Neural progenitor cell (in vitro differentiated cells): ENCODE measurements at regions not wholly inside any gene's neighbourhood (a gene's known extent, or its start where the extent isn't known, plus 50 kb on each side); places are given as distances from the start of the nearest gene placed in this dataset.

Source experiments
- EZH2 ChIP-seq: fragments of 200-600 bp; sonication (generic); IDR thresholded peaks from 2 replicates; pipeline ENCODE4 v1.6.1; 2017; ENCODE audit warnings: antibody characterized with exemption, mild to moderate bottlenecking, moderate library complexity
- TF ChIP-seq, protein P1 (sequence below): fragments of 200-600 bp; sonication (generic); IDR thresholded peaks from 2 replicates; pipeline ENCODE4 v1.5.1; 2017; ENCODE audit warnings: antibody characterized with exemption, mild to moderate bottlenecking

DNA sequence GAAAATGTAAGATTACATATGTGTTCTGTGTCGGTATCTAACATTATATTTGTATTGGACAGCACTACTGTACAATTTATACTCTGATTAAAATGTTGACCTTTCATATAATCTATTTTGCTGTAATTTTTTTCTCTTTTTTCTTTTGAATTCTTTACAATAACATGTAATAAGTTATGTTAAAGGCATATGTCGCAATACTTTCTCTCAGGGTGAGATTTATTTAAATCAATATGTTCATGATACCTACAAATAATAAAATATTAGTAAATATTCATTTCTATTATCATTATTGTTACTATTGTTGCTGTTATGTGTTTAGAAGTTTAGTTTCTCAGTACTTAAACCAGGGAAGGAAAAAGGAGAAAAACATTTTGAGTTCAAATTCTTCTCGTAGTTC, 807.4 kb downstream of the STIM2 start:
- TF ChIP-seq, protein P1, sequence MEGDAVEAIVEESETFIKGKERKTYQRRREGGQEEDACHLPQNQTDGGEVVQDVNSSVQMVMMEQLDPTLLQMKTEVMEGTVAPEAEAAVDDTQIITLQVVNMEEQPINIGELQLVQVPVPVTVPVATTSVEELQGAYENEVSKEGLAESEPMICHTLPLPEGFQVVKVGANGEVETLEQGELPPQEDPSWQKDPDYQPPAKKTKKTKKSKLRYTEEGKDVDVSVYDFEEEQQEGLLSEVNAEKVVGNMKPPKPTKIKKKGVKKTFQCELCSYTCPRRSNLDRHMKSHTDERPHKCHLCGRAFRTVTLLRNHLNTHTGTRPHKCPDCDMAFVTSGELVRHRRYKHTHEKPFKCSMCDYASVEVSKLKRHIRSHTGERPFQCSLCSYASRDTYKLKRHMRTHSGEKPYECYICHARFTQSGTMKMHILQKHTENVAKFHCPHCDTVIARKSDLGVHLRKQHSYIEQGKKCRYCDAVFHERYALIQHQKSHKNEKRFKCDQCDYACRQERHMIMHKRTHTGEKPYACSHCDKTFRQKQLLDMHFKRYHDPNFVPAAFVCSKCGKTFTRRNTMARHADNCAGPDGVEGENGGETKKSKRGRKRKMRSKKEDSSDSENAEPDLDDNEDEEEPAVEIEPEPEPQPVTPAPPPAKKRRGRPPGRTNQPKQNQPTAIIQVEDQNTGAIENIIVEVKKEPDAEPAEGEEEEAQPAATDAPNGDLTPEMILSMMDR, result no peak
- TF ChIP-seq EZH2, result no peak
